Activated naive CD4-positive, alpha-beta T cell treated with anti-CD3 and anti-CD28 coated beads for 36 hours (primary cell): ENCODE measurements at regions not wholly inside any gene's neighbourhood (a gene's known extent, or its start where the extent isn't known, plus 50 kb on each side); places are given as distances from the start of the nearest gene placed in this dataset.

Experiments used
- CTCF ChIA-PET: fragments of 350-600 bp; sonication (Branson Sonifier 250); formaldehyde crosslinking; loops from one replicate; lab custom pipeline; 2021; ENCODE audit warnings: antibody characterized with exemption; lab: Charles Lee
- DNase-seq: peaks from one replicate; pipeline ENCODE4 v3.0.0-alpha.2; 2020
- H3K27ac Mint-ChIP-seq: one replicate; pipeline ENCODE4 v1.8.0; 2021; ENCODE audit warnings: mild to moderate bottlenecking, mixed read lengths
- H3K27me3 Mint-ChIP-seq: one replicate; pipeline ENCODE4 v1.8.0; 2021; ENCODE audit warnings: low read depth, mixed read lengths
- H3K36me3 Mint-ChIP-seq: one replicate; pipeline ENCODE4 v1.8.0; 2021; ENCODE audit warnings: low read depth, mixed read lengths
- H3K4me1 Mint-ChIP-seq: one replicate; pipeline ENCODE4 v1.8.0; 2021; ENCODE audit warnings: low read depth, mixed read lengths
- H3K4me3 Mint-ChIP-seq: one replicate; pipeline ENCODE4 v1.8.0; 2021; ENCODE audit warnings: mild to moderate bottlenecking, moderate library complexity, mixed read lengths
- H3K9me3 Mint-ChIP-seq: one replicate; pipeline ENCODE4 v1.8.0; 2021; ENCODE audit warnings: mixed read lengths
- intact Hi-C: fragments of 100-400 bp; cut with micrococcal nuclease; formaldehyde crosslinking; loops from one replicate; pipeline ENCODE4 v1.15.1; 2023

DNA sequence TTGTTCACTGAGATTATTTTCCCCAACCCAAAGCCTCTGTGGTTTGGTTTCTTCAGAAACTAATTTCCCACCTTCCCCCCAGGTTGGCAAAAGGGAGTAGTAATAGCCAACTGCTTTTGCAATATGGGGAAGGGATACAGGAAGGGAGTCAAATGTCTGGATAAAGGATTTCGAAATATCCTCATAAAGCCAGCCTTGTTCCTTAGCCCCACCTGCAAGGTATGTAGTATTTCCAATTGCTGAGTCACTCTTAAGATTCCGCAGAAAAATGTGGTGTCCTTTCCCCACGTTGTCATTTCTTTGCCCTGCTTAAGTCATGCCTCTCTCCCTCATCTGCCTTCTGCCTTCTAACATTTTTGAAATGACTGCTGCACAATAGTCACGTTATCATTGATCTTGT, 138.8 kb upstream of the DCAF8L1 start:
- H3K36me3 Mint-ChIP-seq, result no peaks in the 10 kb centered on the region
- H3K27ac Mint-ChIP-seq, result no peak overlapping the region
- DNase-seq, result no peak
- no peak overlapping the region for H3K4me3 Mint-ChIP-seq
- intact Hi-C loops, result no loop called here
- H3K27me3 Mint-ChIP-seq, result no peaks in the 10 kb centered on the region
- H3K9me3 Mint-ChIP-seq, result peaks cover 3% of the 10 kb centered on the region
- CTCF ChIA-PET, result no interaction called here
- H3K4me1 Mint-ChIP-seq, result no peaks in the 10 kb centered on the region

DNA sequence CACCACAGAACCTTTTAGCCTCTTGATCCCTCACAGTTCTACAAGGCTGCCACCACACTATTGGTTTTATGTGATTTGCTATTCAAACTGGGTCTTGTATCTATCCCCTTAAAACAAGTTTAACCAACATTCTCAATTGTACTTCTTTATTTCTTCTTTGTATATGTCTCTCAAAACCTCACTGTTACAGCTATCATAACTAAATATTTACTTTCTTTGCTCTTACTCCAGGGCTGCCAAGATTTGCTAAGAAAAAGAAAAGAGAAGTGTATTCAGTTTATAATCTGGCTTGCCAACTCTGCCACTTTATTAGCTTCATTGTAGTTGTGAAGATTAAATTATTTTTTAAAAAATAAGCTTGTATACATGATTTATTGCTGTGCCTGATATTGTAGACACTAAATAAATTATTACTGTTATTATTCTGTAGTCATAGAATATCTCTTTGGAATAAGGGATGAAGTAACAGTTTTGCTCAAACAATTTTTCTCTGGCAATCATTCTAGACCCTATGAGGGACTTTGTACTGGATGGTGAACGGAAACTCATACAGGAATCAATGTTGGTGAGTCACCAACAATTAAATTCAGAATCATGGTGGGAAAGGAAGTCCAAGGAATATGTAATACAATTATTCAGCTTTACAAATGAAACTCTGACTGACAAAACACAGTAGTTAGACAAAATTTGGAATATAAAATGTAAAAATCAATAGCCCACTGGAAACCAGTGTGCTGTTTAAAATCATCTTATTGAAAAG, 127.1 kb upstream of the DCAF8L1 start:
- Mint-ChIP-seq H3K4me3 (no peak overlapping the region), H3K4me1 (no peaks in the 10 kb centered on the region), H3K36me3 (no peaks in the 10 kb centered on the region), H3K27ac (no peak overlapping the region), H3K9me3 (no peaks in the 10 kb centered on the region), H3K27me3 (no peaks in the 10 kb centered on the region)
- CTCF ChIA-PET, result no interaction called here
- intact Hi-C loops, result no loop called here
- DNase-seq, result no peak

DNA sequence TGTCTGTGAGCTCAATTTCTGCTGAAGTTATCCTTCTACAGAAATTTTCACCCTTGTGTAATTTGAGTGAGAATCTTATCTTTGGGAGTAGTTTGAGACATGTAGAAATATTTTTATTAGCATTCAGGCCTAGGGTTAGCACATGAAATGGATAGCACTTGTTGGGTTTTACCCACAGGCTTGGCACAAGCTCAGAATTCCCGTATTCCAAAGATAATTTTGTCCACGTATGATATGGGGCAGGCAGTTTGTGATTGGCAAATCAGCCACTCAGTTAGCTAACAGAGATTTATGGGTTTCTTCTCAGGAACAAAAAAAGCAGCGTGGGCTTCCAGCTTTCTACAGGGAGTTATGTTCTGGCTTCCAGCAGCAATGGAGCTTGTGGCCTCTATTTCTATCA, 117.9 kb upstream of the DCAF8L1 start:
- H3K27ac Mint-ChIP-seq, result no peak overlapping the region
- no peaks in the 10 kb centered on the region for H3K27me3 Mint-ChIP-seq
- H3K36me3 Mint-ChIP-seq, result no peaks in the 10 kb centered on the region
- intact Hi-C loops, result no loop called here
- DNase-seq, result no peak
- CTCF ChIA-PET, result no interaction called here
- no peaks in the 10 kb centered on the region for H3K9me3 Mint-ChIP-seq
- no peak overlapping the region for H3K4me3 Mint-ChIP-seq
- H3K4me1 Mint-ChIP-seq, result no peaks in the 10 kb centered on the region

DNA sequence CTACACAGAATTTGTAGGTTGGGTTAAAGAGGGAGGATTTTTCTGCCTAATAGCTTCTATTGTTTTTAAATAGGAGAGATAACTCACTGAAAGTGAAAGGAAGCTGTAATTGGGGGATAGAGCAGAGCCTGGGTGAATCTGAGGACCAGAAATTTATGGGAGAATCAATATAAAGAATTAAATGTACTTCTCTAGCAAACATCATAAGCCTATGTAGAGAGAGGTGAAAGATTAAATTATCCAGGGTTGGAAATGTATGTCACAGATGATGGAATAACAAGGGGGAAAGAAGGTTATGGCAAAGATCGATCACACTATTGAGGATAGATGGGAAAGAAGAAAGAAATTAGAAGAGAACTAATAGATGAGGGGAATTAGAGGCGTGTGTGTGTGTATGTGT, 104.4 kb upstream of the DCAF8L1 start:
- intact Hi-C loops, result no loop called here
- H3K36me3 Mint-ChIP-seq, result no peaks in the 10 kb centered on the region
- no peak overlapping the region for H3K27ac Mint-ChIP-seq
- H3K4me3 Mint-ChIP-seq, result no peak overlapping the region
- no peaks in the 10 kb centered on the region for H3K4me1 Mint-ChIP-seq
- H3K9me3 Mint-ChIP-seq, result no peaks in the 10 kb centered on the region
- CTCF ChIA-PET, result no interaction called here
- no peak for DNase-seq
- no peaks in the 10 kb centered on the region for H3K27me3 Mint-ChIP-seq

DNA sequence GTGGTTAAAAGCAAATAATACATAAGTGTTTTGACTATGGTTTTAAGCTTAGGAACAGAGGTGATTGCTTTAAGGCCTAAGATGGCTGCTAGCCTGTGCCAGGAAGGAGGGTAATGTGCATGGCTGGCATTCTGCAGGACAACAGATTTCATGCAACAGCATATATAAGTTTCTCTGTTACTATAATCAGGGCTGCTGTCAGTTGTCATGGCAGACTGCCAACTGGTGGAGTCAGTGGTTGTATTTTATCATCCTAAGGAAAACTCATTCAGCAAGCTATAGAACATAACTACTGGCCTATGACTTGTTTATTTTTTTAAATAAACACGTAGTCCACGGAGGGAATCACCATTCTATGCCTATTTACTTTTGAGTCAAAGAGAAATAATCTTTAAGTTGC, 77.7 kb upstream of the DCAF8L1 start:
- intact Hi-C loops, result no loop called here
- Mint-ChIP-seq H3K27me3 (no peaks in the 10 kb centered on the region), H3K4me1 (no peaks in the 10 kb centered on the region), H3K27ac (no peak overlapping the region), H3K9me3 (peaks cover 2% of the 10 kb centered on the region), H3K4me3 (no peak overlapping the region), H3K36me3 (no peaks in the 10 kb centered on the region)
- CTCF ChIA-PET, result no interaction called here
- DNase-seq, result no peak

DNA sequence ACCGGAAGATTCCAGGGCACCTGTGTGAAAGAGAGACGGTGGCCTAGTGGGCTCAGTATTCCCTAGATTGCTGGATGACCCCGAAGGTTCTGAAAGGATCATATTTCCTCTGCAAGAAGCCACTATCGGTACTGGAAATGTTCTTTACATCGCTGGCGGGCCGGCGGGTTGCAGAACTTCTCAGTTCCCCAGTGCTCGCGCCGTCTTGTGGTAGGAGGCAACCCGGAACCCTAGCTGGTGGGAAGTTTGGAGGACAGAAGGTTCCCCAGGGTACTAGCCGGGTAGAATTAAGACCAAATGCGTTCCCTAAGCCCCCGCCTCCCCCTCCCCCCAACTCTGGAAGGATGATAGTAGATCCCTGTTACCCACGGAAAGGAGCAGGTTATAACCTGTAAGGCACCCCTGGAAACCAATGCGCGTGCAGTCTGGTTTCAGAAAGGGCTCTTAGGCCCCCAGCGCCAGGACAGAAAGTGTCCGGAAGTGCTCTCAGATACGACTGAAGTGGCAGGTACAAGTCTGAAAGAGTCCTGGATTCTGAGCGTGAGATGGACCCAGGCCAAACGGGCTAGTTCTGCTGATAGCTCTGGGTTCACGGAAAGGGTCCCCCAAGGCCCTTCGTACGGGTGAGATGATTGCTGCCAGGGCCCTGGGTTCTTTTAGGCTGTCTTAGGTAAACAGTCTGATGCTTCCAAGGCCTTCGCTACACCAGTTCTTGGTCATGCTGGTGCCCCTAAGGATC, 61.7 kb upstream of the DCAF8L1 start:
- Mint-ChIP-seq H3K4me1 (no peaks in the 10 kb centered on the region), H3K27ac (no peak overlapping the region), H3K36me3 (no peaks in the 10 kb centered on the region), H3K27me3 (no peaks in the 10 kb centered on the region), H3K4me3 (no peak overlapping the region), H3K9me3 (no peaks in the 10 kb centered on the region)
- intact Hi-C loops, result no loop called here
- no peak for DNase-seq
- CTCF ChIA-PET, result no interaction called here

DNA sequence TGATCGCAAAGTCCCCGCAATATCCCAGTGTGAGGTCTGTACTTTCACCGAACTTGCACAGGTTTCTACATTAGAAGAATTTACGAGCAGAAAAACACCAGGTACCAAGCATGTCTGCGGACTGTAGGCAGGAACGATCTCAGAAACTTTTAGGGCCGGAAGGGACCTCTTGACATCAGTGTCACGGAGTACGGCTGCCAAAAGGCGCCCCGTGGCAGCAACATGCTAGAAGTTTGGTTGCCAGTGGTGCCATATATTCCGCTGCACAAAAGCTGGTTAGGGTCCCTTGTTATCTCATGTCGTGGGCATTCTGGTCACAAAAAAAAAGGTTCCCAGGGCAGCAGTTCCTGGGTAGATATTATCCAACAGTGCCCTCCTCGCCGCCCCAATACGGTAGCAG, 61.0 kb upstream of the DCAF8L1 start:
- no peaks in the 10 kb centered on the region for H3K36me3 Mint-ChIP-seq
- H3K4me3 Mint-ChIP-seq, result no peak overlapping the region
- intact Hi-C loops, result no loop called here
- H3K4me1 Mint-ChIP-seq, result no peaks in the 10 kb centered on the region
- no peak overlapping the region for H3K27ac Mint-ChIP-seq
- no peak for DNase-seq
- CTCF ChIA-PET, result no interaction called here
- no peaks in the 10 kb centered on the region for H3K9me3 Mint-ChIP-seq
- no peaks in the 10 kb centered on the region for H3K27me3 Mint-ChIP-seq

DNA sequence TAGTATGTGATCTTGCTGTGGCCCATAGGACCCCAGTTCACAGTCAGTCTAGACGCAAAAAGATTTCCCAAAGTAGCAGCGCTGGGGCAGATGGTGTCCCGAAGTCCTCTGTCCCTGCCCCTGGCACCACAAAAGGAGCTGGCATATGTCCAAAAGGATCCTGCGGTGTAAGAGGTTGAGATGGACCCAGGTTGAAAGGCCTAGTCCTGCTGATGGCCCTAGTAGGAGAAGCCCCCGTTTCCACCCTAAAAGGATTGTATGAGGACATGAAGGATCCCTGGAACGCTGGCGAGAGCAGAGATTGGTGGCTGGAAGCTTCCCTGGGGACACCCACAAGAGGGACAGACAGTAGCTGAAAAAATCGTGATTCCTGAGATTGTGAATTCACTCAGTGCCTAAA, 58.0 kb upstream of the DCAF8L1 start:
- H3K4me3 Mint-ChIP-seq, result no peak overlapping the region
- intact Hi-C loops, result no loop called here
- no peaks in the 10 kb centered on the region for H3K27me3 Mint-ChIP-seq
- H3K27ac Mint-ChIP-seq, result no peak overlapping the region
- H3K4me1 Mint-ChIP-seq, result no peaks in the 10 kb centered on the region
- H3K36me3 Mint-ChIP-seq, result no peaks in the 10 kb centered on the region
- no peaks in the 10 kb centered on the region for H3K9me3 Mint-ChIP-seq
- no peak for DNase-seq
- CTCF ChIA-PET, result no interaction called here
